ENCODE measurements at regions not wholly inside any gene's neighbourhood (a gene's known extent, or its start where the extent isn't known, plus 50 kb on each side); places are given as distances from the start of the nearest gene placed in this dataset.

DNA sequence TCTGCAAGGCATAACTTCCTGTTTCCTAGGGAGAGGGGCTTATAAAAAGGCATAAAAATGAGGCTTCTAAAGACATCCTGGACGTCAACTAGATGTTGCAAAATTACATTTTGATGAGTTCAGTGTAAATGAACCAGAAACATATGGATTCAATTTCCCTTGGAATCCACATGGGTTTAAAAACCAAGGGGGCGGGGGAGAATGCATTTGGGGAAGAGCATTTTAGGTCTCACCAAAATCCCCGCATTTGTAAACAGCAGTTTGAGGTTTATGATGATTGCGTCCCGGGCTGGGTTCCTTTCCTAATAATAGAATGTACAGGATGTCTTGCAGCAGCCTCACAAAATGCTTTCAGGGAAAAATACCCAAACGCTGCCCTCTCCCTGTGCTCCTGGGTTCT is 407.8 kb downstream of the ZNF536 start:
- H3K4me3 ChIP-seq (replicated peaks in 1 of 3; ENCODE audit: low read depth in 2 of 3, low read length in 3 of 3), result no peak overlapping the region
- Mint-ChIP-seq H3K4me3 (no peak overlapping the region), H3K27ac (no peak overlapping the region), H3K27me3 (ENCODE audit: low read depth in 3 of 3) (peaks cover 5 to 11% (median 9%) of the 10 kb centered on the region in 3 donors), H3K9me3 (peaks cover 0 to 3% (median 0%) of the 10 kb centered on the region in 7 donors), H3K4me1 (peaks cover 4% of the 10 kb centered on the region), H3K36me3 (no peaks in the 10 kb centered on the region)
- H4K20me1 ChIP-seq (ENCODE audit: insufficient read depth, low read length), result no peaks in the 10 kb centered on the region
- peak overlapping the region; percentile 0 for H2AFZ ChIP-seq (ENCODE audit: insufficient read depth, low read depth, low read length, poor library complexity, severe bottlenecking)
- H3K4me1 ChIP-seq (ENCODE audit: control insufficient read depth in 1 of 2, insufficient read depth in 2 of 2, low read length in 2 of 2), result peaks cover 2% of the 10 kb centered on the region in 2 donors
- H3K4me2 ChIP-seq (replicated peaks; ENCODE audit: extremely low read depth, low read length, poor library complexity, severe bottlenecking), result no peak overlapping the region
- intact Hi-C loops (cut with micrococcal nuclease), result no loop called here
- no peaks in the 10 kb centered on the region for H3K36me3 ChIP-seq (replicated peaks in 1 of 2; ENCODE audit: control insufficient read depth in 1 of 2, insufficient read depth in 2 of 2, low read length in 2 of 2)
- H3K27ac ChIP-seq (ENCODE audit: low read depth in 1 of 2, low read length in 2 of 2), result no peak overlapping the region
- H3K27me3 ChIP-seq (ENCODE audit: control insufficient read depth in 2 of 2, insufficient read depth in 2 of 2, low read length in 2 of 2), result no peaks in the 10 kb centered on the region
- 28% methylated on average over 2 of the region's 6 CpGs for WGBS (ENCODE audit: insufficient coverage)
- H3K79me2 ChIP-seq (ENCODE audit: insufficient read depth, low read length), result no peaks in the 10 kb centered on the region
- no peak overlapping the region for H3K9ac ChIP-seq (ENCODE audit: insufficient read depth, low read length, poor library complexity, severe bottlenecking)
- no peaks in the 10 kb centered on the region for H3K9me3 ChIP-seq (replicated peaks in 1 of 2; ENCODE audit: control insufficient read depth in 1 of 2, insufficient read depth in 1 of 2, low read length in 2 of 2)
- DNase-seq, result peak in 1 of 3 donors; percentile 30
- TF ChIP-seq, protein P1, sequence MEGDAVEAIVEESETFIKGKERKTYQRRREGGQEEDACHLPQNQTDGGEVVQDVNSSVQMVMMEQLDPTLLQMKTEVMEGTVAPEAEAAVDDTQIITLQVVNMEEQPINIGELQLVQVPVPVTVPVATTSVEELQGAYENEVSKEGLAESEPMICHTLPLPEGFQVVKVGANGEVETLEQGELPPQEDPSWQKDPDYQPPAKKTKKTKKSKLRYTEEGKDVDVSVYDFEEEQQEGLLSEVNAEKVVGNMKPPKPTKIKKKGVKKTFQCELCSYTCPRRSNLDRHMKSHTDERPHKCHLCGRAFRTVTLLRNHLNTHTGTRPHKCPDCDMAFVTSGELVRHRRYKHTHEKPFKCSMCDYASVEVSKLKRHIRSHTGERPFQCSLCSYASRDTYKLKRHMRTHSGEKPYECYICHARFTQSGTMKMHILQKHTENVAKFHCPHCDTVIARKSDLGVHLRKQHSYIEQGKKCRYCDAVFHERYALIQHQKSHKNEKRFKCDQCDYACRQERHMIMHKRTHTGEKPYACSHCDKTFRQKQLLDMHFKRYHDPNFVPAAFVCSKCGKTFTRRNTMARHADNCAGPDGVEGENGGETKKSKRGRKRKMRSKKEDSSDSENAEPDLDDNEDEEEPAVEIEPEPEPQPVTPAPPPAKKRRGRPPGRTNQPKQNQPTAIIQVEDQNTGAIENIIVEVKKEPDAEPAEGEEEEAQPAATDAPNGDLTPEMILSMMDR (IDR thresholded peaks at IDR 0.05), result no peak

DNA sequence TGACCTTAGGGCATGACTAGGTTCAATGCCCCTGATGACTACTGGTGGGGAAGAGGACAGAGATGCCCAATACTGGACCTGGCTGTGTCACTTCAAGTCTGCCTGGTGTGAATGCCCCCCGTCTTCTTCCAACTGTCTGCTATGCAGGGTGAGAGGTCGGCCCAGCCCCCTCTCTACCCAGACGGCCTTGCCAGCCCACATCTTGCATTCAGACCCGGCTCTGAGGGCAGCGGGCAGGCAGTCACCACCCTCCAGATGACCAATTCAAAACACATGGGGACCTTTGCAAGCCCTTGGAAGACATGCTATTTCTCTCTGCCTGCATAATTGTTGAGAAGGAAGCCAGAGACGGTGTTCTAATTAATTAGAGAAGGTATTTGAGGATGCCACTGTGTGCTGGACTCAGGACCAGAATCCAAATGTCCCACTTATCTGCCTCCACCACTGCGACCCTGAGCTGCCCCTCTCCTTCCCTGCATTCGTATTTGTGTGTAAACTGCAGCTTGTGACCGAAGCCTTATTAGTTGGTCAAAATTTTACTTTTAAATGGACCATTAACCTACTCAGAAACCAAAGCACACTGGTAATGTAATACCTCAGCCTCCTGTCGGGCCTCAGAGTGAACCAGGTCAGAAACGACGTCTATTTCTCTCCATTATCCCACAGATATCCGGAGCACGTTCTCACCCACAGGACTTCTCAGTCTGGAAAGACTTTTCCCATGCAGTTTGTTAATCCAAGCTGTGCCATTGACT is 407.0 kb downstream of the ZNF536 start:
- H3K27me3 Mint-ChIP-seq (ENCODE audit: low read depth in 3 of 3), result peaks cover 8 to 10% (median 9%) of the 10 kb centered on the region in 3 donors
- WGBS (ENCODE audit: insufficient coverage), result 94% methylated on average over 11 of the region's 14 CpGs
- DNase-seq, result no peak

More for the DNA sequence above, 407.0 kb downstream of the ZNF536 start:
- no peak overlapping the region for H3K4me3 ChIP-seq (replicated peaks in 1 of 3; ENCODE audit: low read depth in 2 of 3, low read length in 3 of 3)
- no peak overlapping the region for H3K27ac ChIP-seq (ENCODE audit: low read depth in 1 of 2, low read length in 2 of 2)
- H3K9me3 ChIP-seq (replicated peaks in 1 of 2; ENCODE audit: control insufficient read depth in 1 of 2, insufficient read depth in 1 of 2, low read length in 2 of 2), result no peaks in the 10 kb centered on the region
- H3K36me3 ChIP-seq (replicated peaks in 1 of 2; ENCODE audit: control insufficient read depth in 1 of 2, insufficient read depth in 2 of 2, low read length in 2 of 2), result no peaks in the 10 kb centered on the region
- no peak overlapping the region for H2AFZ ChIP-seq (ENCODE audit: insufficient read depth, low read depth, low read length, poor library complexity, severe bottlenecking)
- no peaks in the 10 kb centered on the region for H3K27me3 ChIP-seq (ENCODE audit: control insufficient read depth in 2 of 2, insufficient read depth in 2 of 2, low read length in 2 of 2)
- H3K9me3 Mint-ChIP-seq, result peaks cover 0 to 3% (median 2%) of the 10 kb centered on the region in 7 donors
- no peak overlapping the region for H3K27ac Mint-ChIP-seq
- H3K4me2 ChIP-seq (replicated peaks; ENCODE audit: extremely low read depth, low read length, poor library complexity, severe bottlenecking), result no peak overlapping the region
- H3K79me2 ChIP-seq (ENCODE audit: insufficient read depth, low read length), result no peaks in the 10 kb centered on the region
- intact Hi-C loops (cut with micrococcal nuclease), result no loop called here
- H3K4me1 Mint-ChIP-seq, result no peaks in the 10 kb centered on the region
- H3K4me1 ChIP-seq (ENCODE audit: control insufficient read depth in 1 of 2, insufficient read depth in 2 of 2, low read length in 2 of 2), result no peaks in the 10 kb centered on the region
- no peak overlapping the region for H3K9ac ChIP-seq (ENCODE audit: insufficient read depth, low read length, poor library complexity, severe bottlenecking)
- no peaks in the 10 kb centered on the region for H3K36me3 Mint-ChIP-seq
- H4K20me1 ChIP-seq (ENCODE audit: insufficient read depth, low read length), result no peaks in the 10 kb centered on the region
- TF ChIP-seq, protein P1 (IDR thresholded peaks at IDR 0.05), result no peak
- no peak overlapping the region for H3K4me3 Mint-ChIP-seq
